Fibroblast of lung (primary cell): ENCODE measurements at regions not wholly inside any gene's neighbourhood (a gene's known extent, or its start where the extent isn't known, plus 50 kb on each side); places are given as distances from the start of the nearest gene placed in this dataset.

Source experiments
- CTCF ChIP-seq, 2 donors: IDR thresholded peaks in 1 of 2; conservative IDR thresholded peaks in 1 of 2; 1 replicate in 1 of 2; 2 replicates in 1 of 2; pipeline ENCODE4 v1.5.1; 2011 to 2012; ENCODE audit warnings: low read length in 2 of 2, control low read depth in 1 of 2, inconsistent platforms in 1 of 2, low read depth in 1 of 2, mild to moderate bottlenecking in 1 of 2
- EZH2 ChIP-seq: IDR thresholded peaks from 2 replicates; pipeline ENCODE4 v1.5.1; 2012; ENCODE audit warnings: low read length, control low read depth, mild to moderate bottlenecking; ENCODE audit errors: missing control alignments

- no peak for TF ChIP-seq CTCF (conservative IDR thresholded peaks at IDR 0.05 in 1 of 2, IDR thresholded peaks at IDR 0.05 in 1 of 2; ENCODE audit: low read depth in 1 of 2, low read length in 2 of 2)
- no peak for TF ChIP-seq EZH2
These were observed 53.2 kb upstream of the ADRA2C start for GRCh38 chr4:3712936-3713335.
